GM21526 (cell line): ENCODE measurements at regions not wholly inside any gene's neighbourhood (a gene's known extent, or its start where the extent isn't known, plus 50 kb on each side); places are given as distances from the start of the nearest gene placed in this dataset.
A peak's percentile ranks its signal among the peaks of the same experiment; 100 is the strongest.
"Not testable (repeated sequence)": the region's sequence is repeated elsewhere in the genome, so short reads cannot be mapped to it uniquely, and the experiment has no call there.

ENCODE experiments used
- ATAC-seq: cut with Tn5 transposase; IDR thresholded peaks from one replicate; pipeline ENCODE4 v1.9.1; 2021; ENCODE audit warnings: moderate library complexity; ENCODE audit not compliant: unreplicated experiment, low FRiP score

GRCh38 chr3:88282528-88283241 lies 132.9 kb downstream of the C3orf38 start:
- ATAC-seq, result no peak

GRCh38 chr3:88283242-88283592 lies 133.5 kb downstream of the C3orf38 start:
- no peak for ATAC-seq

- no peak for ATAC-seq
Measured at GRCh38 chr3:88291486-88291885, 141.7 kb downstream of the C3orf38 start.

GRCh38 chr3:88298189-88298588 lies 148.4 kb downstream of the C3orf38 start:
- no peak for ATAC-seq

- no peak for ATAC-seq
Measured at GRCh38 chr3:88301273-88301995, 151.7 kb downstream of the C3orf38 start.

- no peak for ATAC-seq
Measured at GRCh38 chr3:88301996-88302393, 152.2 kb downstream of the C3orf38 start.

GRCh38 chr3:88303331-88303904 lies 153.7 kb downstream of the C3orf38 start:
- not testable (repeated sequence) for ATAC-seq

- ATAC-seq, result no peak
Measured at GRCh38 chr3:88307666-88308065, 157.9 kb downstream of the C3orf38 start.

- ATAC-seq, result peak; percentile 85
Measured at GRCh38 chr3:88311826-88312225, 162.1 kb downstream of the C3orf38 start.

GRCh38 chr3:88312256-88312655 lies 162.5 kb downstream of the C3orf38 start:
- peak; percentile 9 for ATAC-seq

- ATAC-seq, result no peak
Measured at GRCh38 chr3:88318067-88318466, 168.3 kb downstream of the C3orf38 start.

- ATAC-seq, result no peak
Measured at GRCh38 chr3:88321363-88322050, 171.7 kb downstream of the C3orf38 start.

GRCh38 chr3:88324788-88325187 lies 175.0 kb downstream of the C3orf38 start:
- no peak for ATAC-seq

GRCh38 chr3:88334187-88334868 lies 184.6 kb downstream of the C3orf38 start:
- no peak for ATAC-seq

- no peak for ATAC-seq
Measured at GRCh38 chr3:88336894-88337293, 187.1 kb downstream of the C3orf38 start.

GRCh38 chr3:88343264-88343663 lies 193.5 kb downstream of the C3orf38 start:
- no peak for ATAC-seq

- no peak for ATAC-seq
Measured at GRCh38 chr3:88346643-88347042, 196.9 kb downstream of the C3orf38 start.

- no peak for ATAC-seq
Measured at GRCh38 chr3:88362428-88362827, 212.7 kb downstream of the C3orf38 start.

- ATAC-seq, result no peak
Measured at GRCh38 chr3:88364926-88365325, 215.2 kb downstream of the C3orf38 start.

- no peak for ATAC-seq
Measured at GRCh38 chr3:88369337-88369736, 219.6 kb downstream of the C3orf38 start.

GRCh38 chr3:88369767-88370166 lies 220.0 kb downstream of the C3orf38 start:
- no peak for ATAC-seq
